ENCODE measurements at regions not wholly inside any gene's neighbourhood (a gene's known extent, or its start where the extent isn't known, plus 50 kb on each side); places are given as distances from the start of the nearest gene placed in this dataset.

DNA sequence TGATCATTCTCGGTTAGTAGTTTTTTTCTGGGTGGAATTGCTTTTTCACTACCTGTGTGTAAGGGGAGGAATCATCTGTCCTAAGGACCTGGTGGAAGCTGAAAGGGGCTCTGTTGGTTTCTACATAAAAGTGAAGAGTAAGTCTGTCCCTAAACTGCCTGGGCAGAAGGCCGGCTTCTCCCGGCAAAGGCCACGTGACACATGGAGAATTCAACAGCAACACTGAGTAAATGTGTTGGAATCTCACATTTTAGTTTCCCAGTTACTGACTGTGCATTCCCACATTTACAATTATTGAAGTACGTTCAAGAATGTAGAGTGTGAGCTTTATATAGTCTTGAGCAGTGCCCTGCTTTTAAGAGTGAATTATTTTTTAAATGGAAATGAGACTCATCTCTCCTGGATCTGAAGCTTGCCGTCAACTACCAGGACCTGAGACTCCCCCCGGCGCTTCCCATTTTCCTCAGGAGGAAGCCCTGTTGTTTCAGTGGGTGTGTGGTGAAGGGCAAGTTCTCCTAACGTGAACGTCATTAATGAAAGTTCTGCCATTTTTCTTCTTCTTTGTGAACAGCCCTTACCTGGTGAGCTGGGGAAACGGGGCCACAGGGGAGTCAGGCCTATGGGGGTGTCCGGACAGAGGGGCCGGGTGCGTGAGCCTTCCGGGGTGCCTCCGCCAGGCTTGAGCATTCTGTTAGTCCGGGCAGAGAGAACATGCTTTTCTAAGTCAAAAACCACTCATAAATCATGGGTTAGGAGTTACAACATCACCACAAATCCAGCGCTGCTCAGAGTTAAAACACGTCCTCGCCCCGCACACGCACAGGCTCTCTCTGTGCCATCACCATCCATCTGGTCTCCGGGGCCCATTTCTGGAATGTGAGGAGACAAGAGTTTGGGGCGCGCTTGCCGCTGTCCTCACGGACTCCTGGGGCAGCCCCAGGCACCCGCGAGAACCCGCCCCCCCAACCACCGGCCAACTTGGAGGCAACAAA, 56.6 kb upstream of the SMOC2 start:
- no peak for DNase-seq

DNA sequence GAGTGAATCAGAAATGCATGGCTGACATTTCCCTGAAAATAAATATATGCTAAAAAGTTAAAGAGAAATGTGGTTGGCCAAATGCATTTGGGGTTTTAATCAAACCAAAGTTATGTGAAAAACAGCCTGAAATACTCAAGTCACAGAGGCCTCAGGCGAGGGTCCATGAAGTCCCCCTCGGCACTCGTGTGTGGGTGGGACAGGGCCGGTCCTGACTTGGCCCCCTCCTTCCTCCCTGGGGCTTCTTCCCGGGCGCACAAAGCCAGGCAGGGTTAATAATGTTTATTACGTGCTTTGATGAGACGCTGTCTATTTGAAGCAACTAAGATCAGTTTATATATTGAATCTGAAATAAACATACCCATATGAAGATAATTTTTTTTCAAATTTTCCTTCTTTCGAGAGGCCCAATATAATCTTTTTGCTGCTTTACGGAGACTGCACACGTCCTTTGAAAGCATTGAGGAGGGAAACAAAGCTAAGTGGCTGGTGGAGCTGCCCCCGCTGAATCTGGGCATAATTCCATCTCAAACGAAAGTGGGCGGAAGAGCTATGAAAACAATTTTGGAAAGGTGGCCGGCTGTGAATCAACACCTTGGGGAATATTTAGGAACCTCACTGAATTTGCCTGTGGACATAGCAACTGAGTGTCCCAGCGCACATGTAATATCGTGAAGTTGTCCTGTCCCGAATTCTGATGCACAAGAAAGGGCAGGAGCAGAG, 55.8 kb upstream of the SMOC2 start:
- DNase-seq, result no peak

DNA sequence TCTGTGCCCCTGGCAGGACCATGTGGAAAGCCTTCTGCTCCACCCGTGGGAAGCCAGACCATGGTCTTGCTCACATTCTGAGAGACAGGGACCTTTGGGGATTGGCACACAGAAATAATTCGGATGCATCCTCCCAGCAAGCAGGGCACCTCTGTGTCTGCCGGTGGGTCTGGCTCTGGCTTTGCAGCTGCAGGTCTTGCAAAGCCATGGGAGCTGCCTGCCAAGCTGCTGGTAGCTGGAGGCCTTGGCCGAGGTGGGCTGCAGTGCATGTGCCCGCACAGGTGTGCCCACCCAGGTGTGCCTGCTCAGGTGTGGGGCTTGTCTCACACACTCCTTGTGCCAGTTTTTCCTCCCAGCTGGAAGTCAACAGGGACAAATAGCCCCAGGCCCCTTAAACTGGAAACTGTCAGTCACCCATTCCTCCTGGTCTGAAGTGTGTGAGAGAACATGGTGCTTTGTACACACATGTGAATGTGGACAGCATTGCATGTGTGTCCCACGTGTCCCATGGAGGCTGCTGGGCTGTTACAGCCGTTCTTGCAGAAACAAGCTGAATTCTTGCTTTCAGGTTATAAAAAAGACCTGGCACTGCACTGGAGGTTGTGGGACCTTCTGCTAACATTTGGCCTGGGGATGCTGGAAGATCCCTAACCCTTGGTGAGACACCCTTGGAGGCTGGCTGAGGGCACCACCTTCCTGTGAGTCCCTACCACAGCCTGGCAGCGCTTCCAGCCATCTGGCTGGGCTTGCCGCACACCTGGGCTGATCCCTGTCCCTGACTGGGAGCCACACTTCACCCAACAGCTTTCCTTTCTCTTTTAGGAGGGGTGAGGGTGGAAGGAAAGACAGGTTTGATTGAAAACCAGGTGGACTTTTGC, 54.9 kb upstream of the SMOC2 start:
- DNase-seq, result no peak

DNA sequence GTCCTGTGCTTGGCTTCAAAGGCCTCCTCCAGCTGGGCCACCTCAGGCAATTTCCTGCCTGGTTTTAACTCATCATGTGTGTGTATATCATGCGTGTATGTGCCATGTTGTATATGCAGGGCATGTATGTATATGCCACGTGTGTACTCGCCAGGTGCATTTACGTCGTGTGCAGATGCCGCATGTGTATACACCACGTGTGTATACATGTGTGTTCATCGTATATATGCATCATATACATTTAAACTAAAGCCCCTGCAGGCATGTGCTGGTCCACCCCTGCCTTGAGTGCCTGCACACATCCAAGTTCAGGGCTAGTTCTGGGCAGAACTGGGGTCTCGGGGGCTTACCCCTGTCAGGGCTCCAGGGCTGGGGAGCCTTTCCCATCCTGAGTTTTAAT, 54.0 kb upstream of the SMOC2 start:
- DNase-seq, result no peak

DNA sequence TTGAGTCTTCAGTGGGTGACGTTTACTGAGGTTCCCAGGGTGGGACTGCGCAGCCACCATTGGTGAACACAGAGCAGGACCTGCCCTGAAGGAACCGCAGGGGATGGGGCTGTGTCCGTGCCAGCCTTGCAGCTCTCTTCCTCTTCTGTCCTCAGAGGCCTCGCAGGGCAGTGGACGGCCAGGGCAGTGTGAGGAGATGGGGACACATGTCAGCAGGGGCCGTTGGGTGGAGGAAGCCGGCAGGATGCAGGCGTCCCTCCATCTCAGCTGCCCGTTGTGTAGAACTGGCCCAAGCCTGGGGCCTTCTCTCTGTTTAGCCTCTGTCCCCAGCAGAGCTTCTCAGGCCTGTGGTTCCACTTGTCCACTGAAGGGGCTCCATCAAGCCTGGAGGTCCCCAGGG, 53.6 kb upstream of the SMOC2 start:
- DNase-seq, result no peak

DNA sequence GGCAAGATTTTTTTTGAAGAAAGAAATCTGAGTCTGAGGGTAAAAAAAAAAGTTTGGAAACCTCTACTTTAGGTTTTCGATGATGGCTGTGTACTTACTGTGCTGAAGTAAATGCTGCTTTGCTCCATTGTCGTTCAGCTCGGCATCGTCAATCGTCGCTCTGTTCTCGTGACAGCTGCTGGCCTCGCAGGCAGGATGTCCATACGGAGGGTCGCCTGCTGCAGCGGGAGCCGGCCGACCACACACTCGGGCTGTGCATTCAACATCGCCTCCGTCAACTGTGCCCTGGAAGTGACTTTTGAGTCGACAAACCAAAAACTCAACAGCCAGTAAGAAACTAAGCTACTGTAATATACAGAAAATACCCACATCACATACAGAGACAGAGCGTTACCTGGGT, 53.1 kb upstream of the SMOC2 start:
- DNase-seq, result no peak

DNA sequence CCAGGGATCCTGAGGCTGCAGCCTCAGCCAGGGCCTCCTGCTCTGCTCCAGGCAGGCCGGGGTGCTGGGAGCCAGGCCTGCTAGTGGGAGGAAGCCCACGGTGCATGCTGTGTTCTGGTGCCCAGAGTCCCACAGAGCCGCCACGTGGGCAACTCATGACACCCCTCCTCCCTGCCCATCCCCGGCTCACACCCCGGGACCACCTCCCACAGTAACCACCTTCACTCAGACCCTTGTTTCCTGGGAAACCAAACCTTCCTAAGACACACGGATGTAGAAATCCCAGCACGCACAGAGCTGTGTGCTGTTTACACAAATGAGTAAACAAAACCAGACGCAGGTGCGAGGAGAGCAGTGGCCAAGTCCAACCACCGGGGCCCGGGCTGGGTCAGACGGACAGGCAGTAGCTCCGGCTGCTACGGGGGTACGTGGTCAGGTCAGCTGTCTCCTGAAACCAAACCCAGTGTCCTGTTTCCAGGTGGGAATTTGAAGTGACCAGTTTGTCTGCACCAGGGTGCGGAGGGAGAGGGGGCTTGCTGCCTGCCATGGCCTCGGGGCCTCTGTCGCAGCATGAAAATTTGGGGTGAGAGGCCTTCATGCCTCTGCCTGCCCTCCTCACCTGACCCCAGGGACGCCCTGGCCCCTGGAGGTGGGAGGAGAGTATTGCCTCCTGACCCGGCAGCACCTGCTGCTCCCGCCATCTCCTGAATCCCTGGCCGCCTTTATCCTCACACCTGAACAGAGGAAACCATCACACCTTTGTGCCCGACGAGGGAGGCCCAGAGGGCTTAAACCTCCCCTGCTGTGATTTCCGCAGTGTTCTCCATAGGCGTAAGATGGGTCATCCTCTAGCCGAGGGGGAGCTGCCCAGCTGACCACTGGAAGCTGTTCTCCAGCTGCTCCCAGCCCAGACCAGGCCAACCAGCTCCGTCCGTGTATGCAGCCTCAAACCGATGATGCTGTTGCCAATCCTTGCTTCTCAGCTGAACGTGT, 52.0 kb upstream of the SMOC2 start:
- no peak for DNase-seq

DNA sequence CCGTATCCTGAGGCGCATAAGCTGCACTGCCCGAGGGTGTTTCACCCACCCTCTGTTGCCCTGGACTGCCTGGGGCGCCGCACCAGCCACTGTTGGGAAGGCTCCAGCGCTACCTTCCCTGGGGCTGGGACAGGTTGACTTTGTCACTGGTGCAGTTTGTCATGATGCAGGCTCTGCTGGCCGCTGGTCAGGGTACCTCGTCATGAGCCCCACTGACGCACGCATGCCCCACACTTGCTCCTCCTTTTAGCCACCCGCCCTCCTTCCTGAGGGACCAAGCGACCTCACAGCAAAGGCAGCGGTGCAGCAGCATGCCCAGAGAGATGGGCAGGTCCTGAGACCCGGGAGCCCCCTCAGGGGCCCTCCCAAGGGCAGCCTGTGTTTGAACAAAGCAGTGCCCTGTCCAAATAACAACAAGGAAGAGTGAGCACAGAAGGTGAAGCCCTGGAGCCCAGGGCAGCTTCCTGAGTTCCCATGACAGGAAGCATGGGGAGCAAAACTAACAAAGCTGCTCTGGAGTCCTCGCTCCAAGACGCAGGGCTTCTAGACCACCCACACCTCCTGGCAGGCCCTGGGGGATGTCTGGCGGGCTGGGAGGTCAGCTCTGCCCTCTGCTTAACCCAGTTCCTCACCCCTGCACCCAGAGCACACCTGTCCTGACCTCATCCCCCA, 50.1 kb upstream of the SMOC2 start:
- no peak for DNase-seq
